HFFc6 (cell line): ENCODE measurements at regions not wholly inside any gene's neighbourhood (a gene's known extent, or its start where the extent isn't known, plus 50 kb on each side); places are given as distances from the start of the nearest gene placed in this dataset.

Experiments
- DNase-seq: peaks from one replicate; pipeline ENCODE4 v3.0.0-alpha.2; 2018
- H3K27ac Mint-ChIP-seq: 2 replicates; pipeline ENCODE4 v1.8.0; 2020; ENCODE audit warnings: mild to moderate bottlenecking, mixed read lengths
- H3K27me3 Mint-ChIP-seq: 2 replicates; pipeline ENCODE4 v1.8.0; 2021; ENCODE audit warnings: mild to moderate bottlenecking, moderate library complexity, mixed read lengths; ENCODE audit not compliant: insufficient read depth
- H3K36me3 Mint-ChIP-seq: 2 replicates; pipeline ENCODE4 v1.8.0; 2021; ENCODE audit warnings: low read depth, mixed read lengths
- H3K4me1 Mint-ChIP-seq: 2 replicates; pipeline ENCODE4 v1.8.0; 2020; ENCODE audit warnings: low read depth, mixed read lengths
- H3K4me3 Mint-ChIP-seq: 2 replicates; pipeline ENCODE4 v1.8.0; 2020; ENCODE audit warnings: mild to moderate bottlenecking, moderate library complexity, mixed read lengths
- H3K9me3 Mint-ChIP-seq: 2 replicates; pipeline ENCODE4 v1.8.0; 2020; ENCODE audit warnings: mild to moderate bottlenecking, mixed read lengths
- TF ChIP-seq, protein P1 (sequence below): fragments of 200-600 bp; sonication (generic); IDR thresholded peaks from 2 replicates; pipeline ENCODE4 v1.5.0; 2021; ENCODE audit warnings: antibody characterized with exemption, mild to moderate bottlenecking

DNA sequence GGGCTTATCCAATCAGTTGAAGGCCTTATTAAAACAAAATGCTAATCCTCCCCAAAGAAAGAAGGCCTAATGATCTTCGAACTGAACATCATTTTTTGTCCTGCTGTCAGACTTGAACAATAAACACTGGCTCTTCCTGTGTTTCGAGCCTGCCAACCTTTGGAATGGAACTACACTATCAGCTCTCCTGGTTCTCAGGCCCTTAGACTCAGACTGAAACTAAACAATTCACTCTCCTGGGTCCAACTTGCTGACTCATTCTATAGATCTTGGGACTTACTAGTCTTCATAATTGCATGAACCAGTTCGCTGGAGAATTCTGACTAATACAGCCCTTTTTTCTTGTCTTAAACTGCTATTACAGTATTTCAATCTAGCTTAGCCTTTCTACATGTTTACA lies 235.2 kb downstream of the LNPK start:
- Mint-ChIP-seq H3K36me3 (no peaks in the 10 kb centered on the region), H3K4me1 (peaks cover 9% of the 10 kb centered on the region), H3K27me3 (no peaks in the 10 kb centered on the region), H3K27ac (peak overlapping the region; percentile 42; the same call in 1 of the 2 replicates), H3K4me3 (no peak overlapping the region), H3K9me3 (no peaks in the 10 kb centered on the region)
- TF ChIP-seq, protein P1, sequence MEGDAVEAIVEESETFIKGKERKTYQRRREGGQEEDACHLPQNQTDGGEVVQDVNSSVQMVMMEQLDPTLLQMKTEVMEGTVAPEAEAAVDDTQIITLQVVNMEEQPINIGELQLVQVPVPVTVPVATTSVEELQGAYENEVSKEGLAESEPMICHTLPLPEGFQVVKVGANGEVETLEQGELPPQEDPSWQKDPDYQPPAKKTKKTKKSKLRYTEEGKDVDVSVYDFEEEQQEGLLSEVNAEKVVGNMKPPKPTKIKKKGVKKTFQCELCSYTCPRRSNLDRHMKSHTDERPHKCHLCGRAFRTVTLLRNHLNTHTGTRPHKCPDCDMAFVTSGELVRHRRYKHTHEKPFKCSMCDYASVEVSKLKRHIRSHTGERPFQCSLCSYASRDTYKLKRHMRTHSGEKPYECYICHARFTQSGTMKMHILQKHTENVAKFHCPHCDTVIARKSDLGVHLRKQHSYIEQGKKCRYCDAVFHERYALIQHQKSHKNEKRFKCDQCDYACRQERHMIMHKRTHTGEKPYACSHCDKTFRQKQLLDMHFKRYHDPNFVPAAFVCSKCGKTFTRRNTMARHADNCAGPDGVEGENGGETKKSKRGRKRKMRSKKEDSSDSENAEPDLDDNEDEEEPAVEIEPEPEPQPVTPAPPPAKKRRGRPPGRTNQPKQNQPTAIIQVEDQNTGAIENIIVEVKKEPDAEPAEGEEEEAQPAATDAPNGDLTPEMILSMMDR, result no peak
- peak; percentile 24 for DNase-seq

- Mint-ChIP-seq H3K27ac (no peak overlapping the region), H3K36me3 (no peaks in the 10 kb centered on the region), H3K27me3 (peaks cover 6% of the 10 kb centered on the region), H3K9me3 (no peaks in the 10 kb centered on the region), H3K4me3 (no peak overlapping the region), H3K4me1 (no peaks in the 10 kb centered on the region)
- TF ChIP-seq, protein P1, result no peak
- DNase-seq, result no peak
Measured at GRCh38 chr2:175755656-175756386, 246.2 kb downstream of the LNPK start.

GRCh38 chr2:175755169-175755568 lies 246.9 kb downstream of the LNPK start:
- Mint-ChIP-seq H3K27ac (no peak overlapping the region), H3K27me3 (peaks cover 8% of the 10 kb centered on the region), H3K4me3 (no peak overlapping the region), H3K4me1 (no peaks in the 10 kb centered on the region), H3K9me3 (no peaks in the 10 kb centered on the region), H3K36me3 (no peaks in the 10 kb centered on the region)
- DNase-seq, result no peak
- TF ChIP-seq, protein P1, result no peak

DNA sequence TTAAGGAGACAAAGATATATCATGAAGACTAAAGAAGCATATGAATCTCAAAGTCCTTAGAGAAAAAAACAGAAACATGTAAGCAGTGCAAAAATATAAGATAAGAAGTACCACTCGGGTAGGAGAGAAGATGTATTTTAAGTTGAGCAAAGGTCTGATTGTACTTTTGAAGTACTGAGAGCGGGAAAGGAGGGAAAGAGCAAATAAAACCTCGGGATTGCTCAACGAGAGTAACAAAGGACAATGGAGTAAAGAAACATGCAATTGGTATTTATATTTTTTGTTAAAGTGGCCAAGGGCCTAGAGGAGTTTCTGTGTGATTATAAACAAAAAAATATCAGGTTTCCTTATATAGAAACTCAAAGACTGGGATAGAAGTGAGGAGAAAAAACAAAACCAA lies 251.9 kb downstream of the LNPK start:
- Mint-ChIP-seq H3K36me3 (no peaks in the 10 kb centered on the region), H3K27ac (no peak overlapping the region), H3K9me3 (no peaks in the 10 kb centered on the region), H3K4me1 (no peaks in the 10 kb centered on the region), H3K4me3 (no peak overlapping the region), H3K27me3 (peaks cover 23% of the 10 kb centered on the region; the same call in 1 of the 2 replicates)
- DNase-seq, result no peak
- TF ChIP-seq, protein P1, result no peak

DNA sequence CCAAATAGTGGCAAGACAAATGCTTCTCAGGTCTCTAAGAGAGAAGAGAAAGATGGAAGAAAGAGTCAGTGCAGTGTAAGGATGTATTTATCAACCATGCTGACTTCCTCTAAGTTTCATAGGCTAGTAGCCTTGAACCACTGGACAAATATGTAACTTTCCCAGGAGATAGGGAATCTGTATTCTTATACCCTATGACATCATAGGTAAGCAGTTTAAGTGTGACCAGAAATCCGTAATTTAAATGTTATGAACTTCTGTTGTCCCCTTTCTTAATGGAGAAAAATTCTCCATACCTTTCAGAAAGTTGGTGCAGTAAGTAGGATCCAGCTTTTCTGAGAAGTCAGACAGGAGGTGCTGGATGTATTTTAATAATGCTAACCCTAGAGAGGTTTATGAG lies 256.2 kb downstream of the LNPK start:
- Mint-ChIP-seq H3K4me1 (peaks cover 19% of the 10 kb centered on the region), H3K9me3 (no peaks in the 10 kb centered on the region), H3K27ac (no peak overlapping the region), H3K27me3 (peaks cover 21% of the 10 kb centered on the region), H3K4me3 (no peak overlapping the region), H3K36me3 (no peaks in the 10 kb centered on the region)
- DNase-seq, result no peak
- TF ChIP-seq, protein P1, result no peak
